K562 (cell line): ENCODE measurements at regions not wholly inside any gene's neighbourhood (a gene's known extent, or its start where the extent isn't known, plus 50 kb on each side); places are given as distances from the start of the nearest gene placed in this dataset.

Experiments
- ATAC-seq: fragments of 200-7000 bp; cut with Tn5 transposase; 3 replicates; pipeline ENCODE4 v1.9.1; 2020; ENCODE audit warnings: moderate library complexity
- BruUV-seq: library from RNA; stranded (reverse); fragments of 400-500 nt; replicated peaks from 2 replicates; lab custom pipeline; 2021; lab: Mats Ljungman, UMichigan
- CTCF ChIA-PET: fragments of 300-600 bp; formaldehyde crosslinking; extraction: SDS; loops from one replicate; lab custom pipeline; 2021; ENCODE audit warnings: low intra/inter-chr PET ratio; lab: Yijun Ruan, JAX
- POLR2A ChIA-PET: fragments of 300-600, 350-650 bp; sonication (Branson Sonifier 250); formaldehyde crosslinking; extraction: SDS; loops from one replicate; lab custom pipeline; 2021; ENCODE audit warnings: antibody characterized with exemption, inconsistent platforms; lab: Yijun Ruan, JAX
- DNase-seq, 4 experiments: peaks; one replicate each; pipeline versions ENCODE4 v3.0.0 to v3.0.0-alpha.2; 2011 to 2018; ENCODE audit warnings: low spot score in 3 of 4, mixed read lengths in 3 of 4; ENCODE audit errors: extremely low read depth in 1 of 4
- FAIRE-seq: peaks from 2 replicates; lab custom pipeline; 2011; peaks lifted over from hg19 to GRCh38; lab: Jason Lieb, UNC
- H2AFZ ChIP-seq: 2 replicates; pipeline ENCODE4 v1.6.0; 2011; ENCODE audit warnings: low read depth, low read length, control low read depth, inconsistent platforms
- H3K27ac ChIP-seq: fragments of 200-600 bp; 3 replicates; pipeline ENCODE4 v1.8.0; 2011; ENCODE audit warnings: low read depth, mild to moderate bottlenecking, control low read depth, inconsistent platforms, low read length, moderate library complexity, mixed read lengths; ENCODE audit errors: extremely low read depth
- H3K27me3 ChIP-seq, 2 experiments: fragments of 300-600 bp in 1 of 2; 2 replicates in 1 of 2; 3 replicates in 1 of 2; pipeline versions ENCODE4 v1.6.0 to v1.8.0; 2011; ENCODE audit warnings: inconsistent platforms in 2 of 2, low read length in 2 of 2, mild to moderate bottlenecking in 1 of 2, mixed read lengths in 1 of 2, moderate library complexity in 1 of 2; ENCODE audit not compliant: control insufficient read depth in 2 of 2, insufficient read depth in 2 of 2
- H3K36me3 ChIP-seq: fragments of 300-600 bp; 3 replicates; pipeline ENCODE4 v1.8.0; 2011; ENCODE audit warnings: mild to moderate bottlenecking, low read length, inconsistent platforms; ENCODE audit not compliant: control insufficient read depth, insufficient read depth
- H3K4me1 ChIP-seq, 2 experiments: fragments of 200-600 bp in 1 of 2; replicated peaks in 1 of 2; 2 replicates in 1 of 2; 3 replicates in 1 of 2; pipeline versions ENCODE4 v1.5.1 to v1.8.0; 2011; ENCODE audit warnings: inconsistent platforms in 2 of 2, low read length in 2 of 2, mild to moderate bottlenecking in 1 of 2, mixed read lengths in 1 of 2, moderate library complexity in 1 of 2; ENCODE audit not compliant: control insufficient read depth in 2 of 2, insufficient read depth in 2 of 2
- H3K4me2 ChIP-seq: 2 replicates; pipeline ENCODE4 v1.6.1; 2011; ENCODE audit warnings: low read length, control low read depth, inconsistent platforms, mixed read lengths; ENCODE audit not compliant: insufficient read depth
- H3K4me3 ChIP-seq: fragments of 200-600 bp; sonication (generic), shearing (Covaris generic); 2 replicates; pipeline ENCODE4 v1.5.1; 2016; ENCODE audit warnings: control low read depth, inconsistent platforms
- H3K79me2 ChIP-seq: fragments of 200-600 bp; 3 replicates; pipeline ENCODE4 v1.8.0; 2011; ENCODE audit warnings: low read length, inconsistent platforms; ENCODE audit not compliant: control insufficient read depth, insufficient read depth
- H3K9ac ChIP-seq, 2 experiments: 2 replicates each; pipeline versions ENCODE4 v1.6.0 to v1.6.1; 2011; ENCODE audit warnings: low read depth in 2 of 2, low read length in 2 of 2, control low read depth in 1 of 2, inconsistent platforms in 1 of 2, mild to moderate bottlenecking in 1 of 2, mixed read lengths in 1 of 2; ENCODE audit not compliant: insufficient read depth in 1 of 2
- H3K9me1 ChIP-seq: one replicate; pipeline ENCODE4 v1.6.0; 2011; ENCODE audit warnings: inconsistent platforms, mild to moderate bottlenecking, low read length, moderate library complexity; ENCODE audit not compliant: control insufficient read depth, insufficient read depth
- H3K9me3 ChIP-seq: replicated peaks from 2 replicates; pipeline ENCODE4 v1.5.1; 2011; ENCODE audit warnings: low read depth, low read length, inconsistent platforms; ENCODE audit not compliant: control insufficient read depth, insufficient read depth
- H4K20me1 ChIP-seq: replicated peaks from 2 replicates; pipeline ENCODE4 v1.6.1; 2011; ENCODE audit warnings: low read length, inconsistent platforms, mixed read lengths; ENCODE audit not compliant: control insufficient read depth, insufficient read depth
- BRCA1 ChIP-seq, 2 experiments: fragments of 450-650 bp in 1 of 2; sonication (generic) in 1 of 2; formaldehyde crosslinking in 1 of 2; IDR thresholded peaks; 2 replicates each; pipeline versions ENCODE4 v1.5.0 to v1.6.1; 2017 to 2020; ENCODE audit warnings: mild to moderate bottlenecking in 1 of 2, missing genetic modification reagents in 1 of 2
- BRD4 ChIP-seq: fragments of 200-600 bp; sonication (generic); IDR thresholded peaks from 2 replicates; pipeline ENCODE4 v1.6.1; 2017; ENCODE audit warnings: inconsistent platforms
- EZH2 ChIP-seq: IDR thresholded peaks from 2 replicates; pipeline ENCODE4 v1.6.1; 2012; ENCODE audit warnings: low read depth, mild to moderate bottlenecking, inconsistent platforms, low read length, borderline replicate concordance
- HEY1 ChIP-seq: fragments of 250-450 bp; sonication (Bioruptor Pico); IDR thresholded peaks from 2 replicates; pipeline ENCODE4 v1.5.0; 2020; ENCODE audit warnings: mild to moderate bottlenecking, moderate library complexity, borderline replicate concordance
- HMG20B ChIP-seq: fragments of 250-450 bp; sonication (Bioruptor Pico); IDR thresholded peaks from 2 replicates; pipeline ENCODE4 v1.5.0; 2021; ENCODE audit warnings: mild to moderate bottlenecking
- POLR2AphosphoS5 ChIP-seq: IDR thresholded peaks from 2 replicates; pipeline ENCODE4 v1.6.1; 2011; ENCODE audit warnings: mild to moderate bottlenecking, low read depth, low read length, moderate library complexity; ENCODE audit not compliant: control insufficient read depth, insufficient read depth
- POLR2G ChIP-seq: fragments of 200-400 bp; formaldehyde crosslinking; IDR thresholded peaks from 2 replicates; pipeline ENCODE4 v1.6.1; 2017; ENCODE audit warnings: low read depth, mild to moderate bottlenecking, antibody characterized with exemption, low read length, moderate library complexity
- RUNX1 ChIP-seq: sonication (generic); IDR thresholded peaks from 2 replicates; pipeline ENCODE4 v1.6.1; 2016; ENCODE audit warnings: antibody characterized with exemption, low read depth
- SNIP1 ChIP-seq: fragments of 450-650 bp; IDR thresholded peaks from 2 replicates; pipeline ENCODE4 v1.7.1; 2017; ENCODE audit warnings: low read depth, mild to moderate bottlenecking
- TFAM ChIP-seq: fragments of 250-450 bp; sonication (Bioruptor Pico); conservative IDR thresholded peaks from 2 replicates; pipeline ENCODE4 v1.5.0; 2021; ENCODE audit warnings: mild to moderate bottlenecking, moderate library complexity
- TFAP4 ChIP-seq: sonication (generic); formaldehyde crosslinking; IDR thresholded peaks from 2 replicates; pipeline ENCODE4 v1.8.0; 2022; ENCODE audit warnings: missing genetic modification reagents, mild to moderate bottlenecking, moderate library complexity, borderline replicate concordance
- TRIM24 ChIP-seq, 2 experiments: fragments of 450-650 bp; IDR thresholded peaks; 2 replicates each; pipeline ENCODE4 v1.6.1; 2016
- WGBS: fragments of 100-300 bp; shearing (Covaris generic); methylation state at CpG from one replicate; pipeline ENCODE4 v1.1.6; 2016; ENCODE audit warnings: low coverage, mixed read lengths; ENCODE audit not compliant: insufficient coverage; ENCODE audit errors: missing lambda C conversion rate; 5-methylcytosine and 5-hydroxymethylcytosine counted together
- in situ Hi-C: fragments of 300-500 bp; cut with MboI; formaldehyde crosslinking; loops from 4 replicates; pipeline ENCODE4 v1.15.0; 2018; ENCODE audit warnings: inconsistent platforms, mixed read lengths
- intact Hi-C: fragments of 100-400 bp; cut with micrococcal nuclease; formaldehyde crosslinking; loops from 2 replicates; pipeline ENCODE4 v1.14.2; 2022
- TF ChIP-seq, protein P1 (sequence below): sonication (generic); formaldehyde crosslinking; IDR thresholded peaks from 2 replicates; pipeline ENCODE4 v1.8.0; 2022; ENCODE audit warnings: missing genetic modification reagents, mild to moderate bottlenecking, borderline replicate concordance
- TF ChIP-seq, protein P2 (sequence below): sonication (generic); formaldehyde crosslinking; IDR thresholded peaks from 2 replicates; pipeline ENCODE4 v1.8.0; 2023; ENCODE audit warnings: mild to moderate bottlenecking, missing genetic modification reagents

GRCh38 chr18:10190564-10190963 is 263.9 kb upstream of the APCDD1 start:
- Histone ChIP-seq H3K4me3 (no peak overlapping the region), H3K27me3 (peaks cover 2 to 21% of the 10 kb centered on the region in 2 experiments; a peak in 1 of 5 replicates), H3K9me3 (no peaks in the 10 kb centered on the region), H3K36me3 (no peaks in the 10 kb centered on the region), H3K27ac (no peak overlapping the region), H3K79me2 (no peaks in the 10 kb centered on the region), H4K20me1 (no peaks in the 10 kb centered on the region), H3K4me2 (no peak overlapping the region), H3K9me1 (no peaks in the 10 kb centered on the region), H3K9ac (no peak overlapping the region), H2AFZ (no peak overlapping the region), H3K4me1 (no peaks in the 10 kb centered on the region)
- ChIA-PET POLR2A (interaction anchor here (0.7 to 0.8 kb wide), 2 partner anchors 11 to 264 kb away, joined by 3 read pairs; partner anchors contain the start of gene APCDD1), CTCF (no interaction called here)
- ATAC-seq = no peak
- WGBS = 1% methylated on average over 4 of the region's 4 CpGs
- TF ChIP-seq RUNX1 (no peak), TFAM (CRISPR knock-in tag) (no peak), SNIP1 (no peak), HMG20B (CRISPR knock-in tag) (no peak), POLR2G (no peak), TFAP4 (no peak), TRIM24 (IDR thresholded peaks at IDR 0.05) (no peak), BRD4 (no peak), EZH2 (no peak), HEY1 (CRISPR knock-in tag) (no peak), POLR2AphosphoS5 (no peak), BRCA1 (IDR thresholded peaks at IDR 0.05) (no peak), BRCA1 (CRISPR knock-in tag; IDR thresholded peaks at IDR 0.05) (no peak)
- TF ChIP-seq, protein P1, sequence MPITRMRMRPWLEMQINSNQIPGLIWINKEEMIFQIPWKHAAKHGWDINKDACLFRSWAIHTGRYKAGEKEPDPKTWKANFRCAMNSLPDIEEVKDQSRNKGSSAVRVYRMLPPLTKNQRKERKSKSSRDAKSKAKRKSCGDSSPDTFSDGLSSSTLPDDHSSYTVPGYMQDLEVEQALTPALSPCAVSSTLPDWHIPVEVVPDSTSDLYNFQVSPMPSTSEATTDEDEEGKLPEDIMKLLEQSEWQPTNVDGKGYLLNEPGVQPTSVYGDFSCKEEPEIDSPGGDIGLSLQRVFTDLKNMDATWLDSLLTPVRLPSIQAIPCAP (CRISPR knock-in tag) = no peak
- TF ChIP-seq, protein P2, sequence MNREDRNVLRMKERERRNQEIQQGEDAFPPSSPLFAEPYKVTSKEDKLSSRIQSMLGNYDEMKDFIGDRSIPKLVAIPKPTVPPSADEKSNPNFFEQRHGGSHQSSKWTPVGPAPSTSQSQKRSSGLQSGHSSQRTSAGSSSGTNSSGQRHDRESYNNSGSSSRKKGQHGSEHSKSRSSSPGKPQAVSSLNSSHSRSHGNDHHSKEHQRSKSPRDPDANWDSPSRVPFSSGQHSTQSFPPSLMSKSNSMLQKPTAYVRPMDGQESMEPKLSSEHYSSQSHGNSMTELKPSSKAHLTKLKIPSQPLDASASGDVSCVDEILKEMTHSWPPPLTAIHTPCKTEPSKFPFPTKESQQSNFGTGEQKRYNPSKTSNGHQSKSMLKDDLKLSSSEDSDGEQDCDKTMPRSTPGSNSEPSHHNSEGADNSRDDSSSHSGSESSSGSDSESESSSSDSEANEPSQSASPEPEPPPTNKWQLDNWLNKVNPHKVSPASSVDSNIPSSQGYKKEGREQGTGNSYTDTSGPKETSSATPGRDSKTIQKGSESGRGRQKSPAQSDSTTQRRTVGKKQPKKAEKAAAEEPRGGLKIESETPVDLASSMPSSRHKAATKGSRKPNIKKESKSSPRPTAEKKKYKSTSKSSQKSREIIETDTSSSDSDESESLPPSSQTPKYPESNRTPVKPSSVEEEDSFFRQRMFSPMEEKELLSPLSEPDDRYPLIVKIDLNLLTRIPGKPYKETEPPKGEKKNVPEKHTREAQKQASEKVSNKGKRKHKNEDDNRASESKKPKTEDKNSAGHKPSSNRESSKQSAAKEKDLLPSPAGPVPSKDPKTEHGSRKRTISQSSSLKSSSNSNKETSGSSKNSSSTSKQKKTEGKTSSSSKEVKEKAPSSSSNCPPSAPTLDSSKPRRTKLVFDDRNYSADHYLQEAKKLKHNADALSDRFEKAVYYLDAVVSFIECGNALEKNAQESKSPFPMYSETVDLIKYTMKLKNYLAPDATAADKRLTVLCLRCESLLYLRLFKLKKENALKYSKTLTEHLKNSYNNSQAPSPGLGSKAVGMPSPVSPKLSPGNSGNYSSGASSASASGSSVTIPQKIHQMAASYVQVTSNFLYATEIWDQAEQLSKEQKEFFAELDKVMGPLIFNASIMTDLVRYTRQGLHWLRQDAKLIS (CRISPR knock-in tag) = no peak
- in situ Hi-C loops = no loop called here
- no peak for DNase-seq
- BruUV-seq = no TSS peak
- intact Hi-C loops = no loop called here
- no peak for FAIRE-seq
